Middle frontal gyrus (tissue), 1 donor: ENCODE measurements at regions not wholly inside any gene's neighbourhood (a gene's known extent, or its start where the extent isn't known, plus 50 kb on each side); places are given as distances from the start of the nearest gene placed in this dataset.

Experiments used
- DNase-seq: peaks from one replicate; pipeline ENCODE4 v3.0.0-alpha.2; 2015; ENCODE audit warnings: low spot score; ENCODE audit errors: extremely low spot score

GRCh38 chr9:13899924-13900323, 414.0 kb downstream of the NFIB start:
- no peak for DNase-seq

DNA sequence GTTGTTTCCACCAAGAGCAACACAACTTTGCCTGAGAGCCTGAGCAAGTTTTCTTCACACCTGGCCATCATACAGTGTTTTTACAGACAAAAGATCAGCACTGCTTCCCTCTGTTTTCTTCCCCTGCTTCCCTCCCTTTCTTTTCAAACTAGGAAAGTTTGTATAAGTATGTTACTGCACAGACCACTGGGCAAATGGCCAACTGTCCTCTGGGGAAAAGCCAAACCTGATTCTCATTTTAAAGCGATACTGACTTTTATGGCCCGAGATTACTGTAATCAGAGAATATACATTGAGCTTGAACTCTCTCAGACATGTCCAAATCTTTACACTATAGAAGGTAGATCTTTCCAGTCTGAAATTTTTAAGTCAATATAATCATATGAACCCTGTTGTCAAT, 415.0 kb downstream of the NFIB start:
- no peak for DNase-seq

- DNase-seq, result no peak
Observed at GRCh38 chr9:13896922-13897835, 416.8 kb downstream of the NFIB start.

DNA sequence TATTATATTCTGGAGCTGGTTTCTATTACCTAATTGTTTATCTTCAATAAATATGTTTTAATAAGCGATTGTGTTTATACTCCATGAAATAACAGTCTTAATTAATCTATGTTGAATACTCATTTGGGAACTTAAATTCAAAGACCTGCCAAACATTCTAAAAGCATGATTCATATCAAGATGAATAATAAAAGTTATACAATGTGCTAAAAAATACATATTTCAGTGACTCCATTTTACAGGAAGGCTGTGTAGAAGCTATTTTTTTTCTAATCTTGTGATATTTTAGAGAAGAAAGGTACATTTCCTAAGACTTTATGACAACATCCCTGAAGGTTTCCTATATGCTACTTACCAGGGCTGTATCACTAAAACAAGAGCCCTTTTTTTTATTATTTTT, 417.9 kb downstream of the NFIB start:
- no peak for DNase-seq

GRCh38 chr9:13885258-13885657, 428.7 kb downstream of the NFIB start:
- no peak for DNase-seq

DNA sequence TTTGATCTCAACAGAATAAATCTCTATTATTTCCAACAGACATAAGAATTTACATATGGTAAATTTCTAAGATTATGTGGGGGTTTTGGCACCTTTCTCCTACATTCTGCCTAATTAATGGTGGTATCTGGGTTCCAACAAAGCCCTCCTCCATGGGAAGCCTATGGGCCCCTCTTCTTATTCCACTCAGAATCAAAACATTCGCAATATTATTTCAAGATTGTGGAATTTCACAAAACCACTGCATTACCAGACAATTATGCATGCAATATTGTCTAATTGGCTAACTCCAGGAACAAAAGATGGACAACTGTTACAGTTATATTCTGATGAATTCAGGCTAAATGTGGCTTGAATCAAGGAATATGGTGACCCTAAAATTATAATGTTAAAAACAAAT, 434.0 kb downstream of the NFIB start:
- no peak for DNase-seq

DNA sequence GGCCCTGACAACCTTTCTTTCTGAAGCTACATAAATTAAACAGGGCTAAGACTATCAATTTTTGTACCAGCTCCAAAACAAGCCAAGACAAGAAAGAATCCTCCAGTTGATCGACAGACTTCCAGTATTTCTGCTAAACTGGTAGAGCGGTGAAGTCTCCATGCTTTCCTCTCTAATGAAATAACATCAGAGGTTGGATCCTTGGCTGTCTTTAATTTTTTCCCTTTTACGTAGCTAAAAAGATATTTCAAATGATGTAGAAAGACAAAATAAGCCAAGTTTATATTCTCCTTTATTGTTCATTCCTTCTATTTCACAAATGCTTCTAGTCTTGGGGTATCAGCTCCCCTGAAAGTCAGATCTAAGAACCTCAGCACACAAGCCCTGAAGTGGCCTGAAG, 434.9 kb downstream of the NFIB start:
- DNase-seq, result no peak

- no peak for DNase-seq
Observed at GRCh38 chr9:13878241-13878711, 435.7 kb downstream of the NFIB start.

DNA sequence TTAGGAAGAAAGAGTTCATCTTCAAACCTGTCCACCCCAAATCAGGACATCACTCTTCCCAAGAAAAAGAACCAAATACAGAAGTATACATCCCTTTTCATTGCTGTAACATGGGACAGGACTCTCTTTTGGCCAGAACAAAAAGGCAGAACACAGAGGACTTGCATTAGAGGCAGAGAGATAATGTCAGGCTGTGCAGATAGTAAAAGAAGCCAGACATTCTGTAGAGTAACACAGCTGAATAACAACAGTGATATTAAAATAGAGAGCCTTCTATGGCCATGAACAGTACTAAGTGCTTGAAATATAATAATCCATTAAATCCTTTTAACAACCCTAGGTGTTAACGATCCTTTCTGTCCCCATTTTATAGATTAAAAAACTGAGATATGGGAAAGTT, 437.2 kb downstream of the NFIB start:
- DNase-seq, result no peak

DNA sequence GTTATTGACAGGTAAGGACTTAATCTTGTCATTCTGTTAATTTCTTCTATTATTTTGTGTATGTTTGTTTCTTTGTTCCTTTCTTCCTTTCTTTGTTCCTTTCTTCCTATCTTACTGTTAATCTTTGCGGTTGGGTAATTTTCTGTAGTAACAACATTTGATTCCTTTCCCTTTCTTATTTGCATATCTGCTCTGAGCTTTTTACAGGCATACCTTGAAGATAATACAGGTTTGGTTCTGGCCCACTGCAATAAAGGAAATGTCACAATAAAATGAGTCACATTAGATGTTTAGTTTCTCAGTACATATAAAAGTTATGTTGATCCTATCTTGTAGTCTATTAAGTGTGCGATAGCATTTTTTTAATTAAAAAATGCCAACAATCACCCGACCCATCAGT, 440.7 kb downstream of the NFIB start:
- DNase-seq, result no peak

DNA sequence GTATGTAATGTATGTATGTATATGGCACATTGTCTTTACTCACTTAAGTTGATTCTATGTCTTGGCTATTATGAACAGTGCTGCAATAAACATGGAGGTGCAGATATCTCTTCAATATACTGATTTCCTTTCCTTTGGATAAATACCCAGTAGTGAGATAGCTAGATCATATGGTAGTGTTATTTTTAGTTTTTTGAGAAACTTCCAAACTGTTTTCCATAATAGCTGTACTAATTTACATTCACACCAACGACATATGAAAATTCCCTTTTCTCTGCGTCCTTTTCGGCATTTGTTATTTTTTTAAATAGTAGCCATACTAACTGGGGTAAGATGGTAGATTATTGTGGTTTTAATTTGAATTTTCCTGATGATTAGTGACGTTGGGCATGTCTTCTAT, 445.6 kb downstream of the NFIB start:
- no peak for DNase-seq

GRCh38 chr9:13865869-13866268, 448.1 kb downstream of the NFIB start:
- DNase-seq, result no peak

- DNase-seq, result peak; percentile 49
Observed at GRCh38 chr9:13863112-13863511, 450.8 kb downstream of the NFIB start.

DNA sequence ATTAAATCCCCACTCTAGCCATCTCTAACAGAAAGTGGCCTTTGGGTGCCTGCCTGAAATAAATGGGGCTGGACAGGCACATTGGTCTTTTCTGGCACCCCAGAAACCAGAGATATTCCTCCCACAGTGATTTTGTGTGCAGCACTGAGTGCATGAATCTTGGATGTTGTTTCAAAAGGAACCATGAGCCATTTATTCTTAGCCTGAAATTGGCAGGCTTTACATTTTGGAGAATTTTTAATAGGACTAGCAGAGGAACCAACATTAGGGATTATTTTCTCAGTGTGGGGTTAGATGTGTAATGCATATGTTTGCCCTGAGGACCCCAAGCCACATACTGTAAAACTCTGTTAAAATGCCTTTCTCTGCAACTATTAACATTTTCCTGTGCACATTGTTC, 451.3 kb downstream of the NFIB start:
- no peak for DNase-seq

GRCh38 chr9:13860946-13861640, 452.8 kb downstream of the NFIB start:
- no peak for DNase-seq

DNA sequence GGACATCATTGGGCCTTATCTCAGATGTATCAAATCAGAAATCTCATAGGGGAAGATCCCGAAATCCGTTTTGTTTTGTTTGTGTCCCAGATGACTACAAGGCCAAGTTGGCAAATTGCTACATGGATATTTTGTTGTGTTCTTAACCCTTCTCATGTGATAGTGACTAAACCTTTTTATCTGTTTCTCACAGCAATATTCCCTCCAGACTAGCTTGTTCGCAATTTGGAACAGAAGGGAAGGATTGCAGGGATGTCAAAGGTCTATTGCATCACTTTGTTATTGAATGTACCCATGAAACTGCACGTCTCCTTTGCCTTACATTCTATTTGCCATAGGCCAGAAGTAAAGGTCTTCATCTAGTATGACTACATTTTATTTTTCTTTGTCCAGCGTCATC, 453.9 kb downstream of the NFIB start:
- DNase-seq, result no peak

- DNase-seq, result no peak
Observed at GRCh38 chr9:13857521-13857920, 456.4 kb downstream of the NFIB start.

- DNase-seq, result no peak
Observed at GRCh38 chr9:13847270-13847669, 466.7 kb downstream of the NFIB start.

- DNase-seq, result no peak
Observed at GRCh38 chr9:13845460-13845859, 468.5 kb downstream of the NFIB start.

GRCh38 chr9:13841746-13842462, 472.0 kb downstream of the NFIB start:
- DNase-seq, result no peak

DNA sequence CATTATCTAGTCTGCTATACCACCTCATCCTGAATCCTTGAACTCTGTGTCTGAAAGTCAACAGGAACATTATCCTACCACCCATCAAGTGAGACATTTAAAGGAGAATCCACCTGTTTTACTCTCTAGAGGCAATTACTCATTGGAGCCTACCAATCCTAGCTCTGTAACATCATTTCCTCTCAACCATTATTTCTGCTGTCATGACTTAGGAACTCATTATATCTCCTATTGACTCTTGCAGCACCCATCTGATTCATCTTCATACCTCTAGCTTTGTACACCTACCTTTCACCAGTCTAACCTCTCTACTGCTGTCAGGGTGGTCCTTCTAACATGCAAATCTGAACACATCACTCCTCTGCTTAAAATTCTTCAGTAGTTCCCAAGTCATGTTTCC, 481.5 kb downstream of the NFIB start:
- no peak for DNase-seq

- no peak for DNase-seq
Observed at GRCh38 chr9:13823026-13823425, 490.9 kb downstream of the NFIB start.
